ENCODE measurements at regions not wholly inside any gene's neighbourhood (a gene's known extent, or its start where the extent isn't known, plus 50 kb on each side); places are given as distances from the start of the nearest gene placed in this dataset.
"Not testable (repeated sequence)": the region's sequence is repeated elsewhere in the genome, so short reads cannot be mapped to it uniquely, and the experiment has no call there.

- Histone ChIP-seq H3K4me1 (ENCODE audit: control insufficient read depth, insufficient read depth, low read length) (no peaks in the 10 kb centered on the region), H3K9ac (ENCODE audit: low read depth, low read length) (no peak overlapping the region), H3K9me3 (ENCODE audit: control insufficient read depth, insufficient read depth, low read length) (no peaks in the 10 kb centered on the region), H3K27me3 (ENCODE audit: control insufficient read depth, insufficient read depth, low read length) (no peaks in the 10 kb centered on the region), H3K4me3 (ENCODE audit: low read depth, low read length) (no peak overlapping the region), H3K36me3 (ENCODE audit: control insufficient read depth, insufficient read depth, low read length) (no peaks in the 10 kb centered on the region)
Measured at GRCh38 chrX:25503826-25504225, 488.1 kb upstream of the ARX start.

DNA sequence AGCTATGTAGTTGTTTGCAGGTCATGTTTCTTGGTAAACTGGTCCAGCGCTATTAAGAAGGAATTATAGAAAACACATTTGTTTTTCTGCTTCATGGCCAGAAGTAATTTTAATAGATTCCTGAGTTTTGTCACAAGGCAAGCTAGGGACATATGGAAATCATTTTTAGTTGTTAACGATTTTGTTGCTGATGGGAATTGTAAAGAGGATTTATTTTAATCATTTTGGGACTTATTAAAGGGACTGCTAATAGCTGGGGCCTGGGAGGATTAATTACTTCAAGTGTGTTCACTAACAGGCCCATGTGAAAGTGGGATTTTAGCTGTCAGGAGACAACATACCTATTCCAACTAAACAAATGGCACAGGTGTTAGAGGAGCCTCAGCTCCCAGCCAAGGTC, 492.0 kb upstream of the ARX start:
- H3K27me3 ChIP-seq (ENCODE audit: control insufficient read depth, insufficient read depth, low read length) = no peaks in the 10 kb centered on the region
- H3K9ac ChIP-seq (ENCODE audit: low read depth, low read length) = no peak overlapping the region
- no peaks in the 10 kb centered on the region for H3K36me3 ChIP-seq (ENCODE audit: control insufficient read depth, insufficient read depth, low read length)
- no peak overlapping the region for H3K4me3 ChIP-seq (ENCODE audit: low read depth, low read length)
- no peaks in the 10 kb centered on the region for H3K4me1 ChIP-seq (ENCODE audit: control insufficient read depth, insufficient read depth, low read length)
- no peaks in the 10 kb centered on the region for H3K9me3 ChIP-seq (ENCODE audit: control insufficient read depth, insufficient read depth, low read length)

- no peaks in the 10 kb centered on the region for H3K36me3 ChIP-seq (ENCODE audit: control insufficient read depth, insufficient read depth, low read length)
- no peak overlapping the region for H3K9ac ChIP-seq (ENCODE audit: low read depth, low read length)
- no peaks in the 10 kb centered on the region for H3K4me1 ChIP-seq (ENCODE audit: control insufficient read depth, insufficient read depth, low read length)
- no peak overlapping the region for H3K4me3 ChIP-seq (ENCODE audit: low read depth, low read length)
- H3K27me3 ChIP-seq (ENCODE audit: control insufficient read depth, insufficient read depth, low read length) = no peaks in the 10 kb centered on the region
- no peaks in the 10 kb centered on the region for H3K9me3 ChIP-seq (ENCODE audit: control insufficient read depth, insufficient read depth, low read length)
Measured at GRCh38 chrX:25519258-25519657, 503.5 kb upstream of the ARX start.

- H3K4me3 ChIP-seq (ENCODE audit: low read depth, low read length); H3K4me1 ChIP-seq (ENCODE audit: control insufficient read depth, insufficient read depth, low read length); H3K36me3 ChIP-seq (ENCODE audit: control insufficient read depth, insufficient read depth, low read length); H3K9ac ChIP-seq (ENCODE audit: low read depth, low read length); H3K9me3 ChIP-seq (ENCODE audit: control insufficient read depth, insufficient read depth, low read length); H3K27me3 ChIP-seq (ENCODE audit: control insufficient read depth, insufficient read depth, low read length): not testable (repeated sequence)
Measured at GRCh38 chrX:25522443-25523010, 506.8 kb upstream of the ARX start.

GRCh38 chrX:25523574-25524540, 508.1 kb upstream of the ARX start:
- Histone ChIP-seq H3K36me3 (ENCODE audit: control insufficient read depth, insufficient read depth, low read length) (no peaks in the 10 kb centered on the region), H3K9ac (ENCODE audit: low read depth, low read length) (no peak overlapping the region), H3K4me1 (ENCODE audit: control insufficient read depth, insufficient read depth, low read length) (no peaks in the 10 kb centered on the region), H3K27me3 (ENCODE audit: control insufficient read depth, insufficient read depth, low read length) (no peaks in the 10 kb centered on the region), H3K9me3 (ENCODE audit: control insufficient read depth, insufficient read depth, low read length) (no peaks in the 10 kb centered on the region), H3K4me3 (ENCODE audit: low read depth, low read length) (no peak overlapping the region)

- H3K9me3 ChIP-seq (ENCODE audit: control insufficient read depth, insufficient read depth, low read length) = no peaks in the 10 kb centered on the region
- H3K36me3 ChIP-seq (ENCODE audit: control insufficient read depth, insufficient read depth, low read length) = no peaks in the 10 kb centered on the region
- no peaks in the 10 kb centered on the region for H3K4me1 ChIP-seq (ENCODE audit: control insufficient read depth, insufficient read depth, low read length)
- no peak overlapping the region for H3K4me3 ChIP-seq (ENCODE audit: low read depth, low read length)
- no peak overlapping the region for H3K9ac ChIP-seq (ENCODE audit: low read depth, low read length)
- no peaks in the 10 kb centered on the region for H3K27me3 ChIP-seq (ENCODE audit: control insufficient read depth, insufficient read depth, low read length)
Measured at GRCh38 chrX:25527156-25527555, 511.4 kb upstream of the ARX start.

GRCh38 chrX:25527596-25527995, 511.8 kb upstream of the ARX start:
- H3K27me3 ChIP-seq (ENCODE audit: control insufficient read depth, insufficient read depth, low read length) = no peaks in the 10 kb centered on the region
- no peak overlapping the region for H3K9ac ChIP-seq (ENCODE audit: low read depth, low read length)
- no peaks in the 10 kb centered on the region for H3K4me1 ChIP-seq (ENCODE audit: control insufficient read depth, insufficient read depth, low read length)
- no peaks in the 10 kb centered on the region for H3K36me3 ChIP-seq (ENCODE audit: control insufficient read depth, insufficient read depth, low read length)
- H3K9me3 ChIP-seq (ENCODE audit: control insufficient read depth, insufficient read depth, low read length) = no peaks in the 10 kb centered on the region
- H3K4me3 ChIP-seq (ENCODE audit: low read depth, low read length) = no peak overlapping the region

GRCh38 chrX:25531096-25531495, 515.3 kb upstream of the ARX start:
- Histone ChIP-seq H3K36me3 (ENCODE audit: control insufficient read depth, insufficient read depth, low read length) (no peaks in the 10 kb centered on the region), H3K9ac (ENCODE audit: low read depth, low read length) (no peak overlapping the region), H3K27me3 (ENCODE audit: control insufficient read depth, insufficient read depth, low read length) (no peaks in the 10 kb centered on the region), H3K4me1 (ENCODE audit: control insufficient read depth, insufficient read depth, low read length) (no peaks in the 10 kb centered on the region), H3K9me3 (ENCODE audit: control insufficient read depth, insufficient read depth, low read length) (no peaks in the 10 kb centered on the region), H3K4me3 (ENCODE audit: low read depth, low read length) (no peak overlapping the region)

DNA sequence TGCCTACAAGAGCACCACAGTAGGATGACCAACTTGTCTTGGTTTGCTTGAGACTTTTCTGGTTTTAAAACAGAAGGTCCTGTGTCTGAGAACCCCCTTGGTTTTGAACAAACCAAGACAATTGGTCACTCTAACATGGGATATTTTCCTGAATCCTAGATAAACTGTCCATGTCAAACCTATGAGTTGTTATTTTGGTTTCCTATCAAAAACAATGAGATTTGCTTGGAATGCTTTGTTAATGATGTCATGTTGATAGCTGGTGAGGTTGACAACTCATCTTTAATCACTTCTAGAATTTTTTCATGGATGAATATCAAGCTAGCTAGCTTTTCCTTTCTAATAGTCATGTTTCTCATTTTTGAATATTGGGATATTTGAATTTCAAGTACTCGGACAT, 518.3 kb upstream of the ARX start:
- no peaks in the 10 kb centered on the region for H3K4me1 ChIP-seq (ENCODE audit: control insufficient read depth, insufficient read depth, low read length)
- H3K9ac ChIP-seq (ENCODE audit: low read depth, low read length) = no peak overlapping the region
- H3K27me3 ChIP-seq (ENCODE audit: control insufficient read depth, insufficient read depth, low read length) = no peaks in the 10 kb centered on the region
- no peak overlapping the region for H3K4me3 ChIP-seq (ENCODE audit: low read depth, low read length)
- no peaks in the 10 kb centered on the region for H3K9me3 ChIP-seq (ENCODE audit: control insufficient read depth, insufficient read depth, low read length)
- no peaks in the 10 kb centered on the region for H3K36me3 ChIP-seq (ENCODE audit: control insufficient read depth, insufficient read depth, low read length)

DNA sequence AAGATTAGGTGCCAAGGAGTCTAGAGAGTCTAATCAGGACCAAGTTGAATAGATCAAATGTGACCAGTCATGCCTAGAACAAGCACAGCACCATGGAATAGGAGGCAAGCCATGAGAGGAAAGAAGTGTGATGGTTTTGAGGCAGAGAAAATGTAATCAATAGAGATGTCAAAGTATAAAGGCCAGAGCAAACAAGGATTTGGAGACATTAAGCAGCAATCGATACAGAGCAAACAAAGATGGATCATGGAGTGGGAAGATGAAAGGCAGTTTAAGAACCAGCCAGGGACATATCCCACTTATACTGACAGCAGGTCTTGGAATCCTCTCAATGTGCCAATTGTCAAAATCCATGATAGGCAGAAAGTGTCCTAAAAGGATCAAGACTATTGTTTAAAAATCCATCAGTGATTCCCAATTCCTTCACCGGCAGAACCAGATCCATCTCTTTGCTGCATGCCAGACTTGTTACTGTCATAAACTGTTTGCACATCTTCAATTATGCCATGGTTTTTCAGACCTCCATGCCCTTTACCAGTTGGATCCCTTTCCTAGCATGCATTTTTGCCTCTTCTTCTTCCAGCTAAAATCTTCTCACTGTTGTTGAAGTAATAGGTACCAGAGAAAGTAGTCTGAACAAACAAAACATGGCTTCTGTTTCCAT, 520.7 kb upstream of the ARX start:
- Histone ChIP-seq H3K36me3 (ENCODE audit: control insufficient read depth, insufficient read depth, low read length) (no peaks in the 10 kb centered on the region), H3K4me3 (ENCODE audit: low read depth, low read length) (no peak overlapping the region), H3K27me3 (ENCODE audit: control insufficient read depth, insufficient read depth, low read length) (no peaks in the 10 kb centered on the region), H3K9me3 (ENCODE audit: control insufficient read depth, insufficient read depth, low read length) (no peaks in the 10 kb centered on the region), H3K4me1 (ENCODE audit: control insufficient read depth, insufficient read depth, low read length) (no peaks in the 10 kb centered on the region), H3K9ac (ENCODE audit: low read depth, low read length) (no peak overlapping the region)

DNA sequence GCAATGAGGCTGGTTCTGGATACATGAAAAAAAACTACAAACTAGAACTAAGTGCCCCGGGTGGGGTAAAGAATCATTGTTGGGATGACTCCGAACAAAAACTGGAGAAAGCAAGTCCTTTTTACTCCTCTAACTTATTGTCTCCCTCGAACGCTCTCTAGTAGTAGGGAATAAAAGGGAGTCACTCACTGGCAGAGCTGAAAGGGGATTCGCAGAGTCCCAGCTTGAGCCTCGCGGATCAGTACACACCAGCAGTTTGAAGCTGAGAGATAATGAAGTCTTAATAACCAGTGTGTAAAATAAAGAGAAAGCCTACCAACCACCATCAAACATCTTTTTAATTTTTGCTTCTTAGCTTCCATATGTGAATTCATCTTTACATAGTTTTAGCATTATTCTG, 521.9 kb upstream of the ARX start:
- no peaks in the 10 kb centered on the region for H3K27me3 ChIP-seq (ENCODE audit: control insufficient read depth, insufficient read depth, low read length)
- H3K4me3 ChIP-seq (ENCODE audit: low read depth, low read length) = no peak overlapping the region
- no peak overlapping the region for H3K9ac ChIP-seq (ENCODE audit: low read depth, low read length)
- no peaks in the 10 kb centered on the region for H3K4me1 ChIP-seq (ENCODE audit: control insufficient read depth, insufficient read depth, low read length)
- no peaks in the 10 kb centered on the region for H3K36me3 ChIP-seq (ENCODE audit: control insufficient read depth, insufficient read depth, low read length)
- H3K9me3 ChIP-seq (ENCODE audit: control insufficient read depth, insufficient read depth, low read length) = no peaks in the 10 kb centered on the region

DNA sequence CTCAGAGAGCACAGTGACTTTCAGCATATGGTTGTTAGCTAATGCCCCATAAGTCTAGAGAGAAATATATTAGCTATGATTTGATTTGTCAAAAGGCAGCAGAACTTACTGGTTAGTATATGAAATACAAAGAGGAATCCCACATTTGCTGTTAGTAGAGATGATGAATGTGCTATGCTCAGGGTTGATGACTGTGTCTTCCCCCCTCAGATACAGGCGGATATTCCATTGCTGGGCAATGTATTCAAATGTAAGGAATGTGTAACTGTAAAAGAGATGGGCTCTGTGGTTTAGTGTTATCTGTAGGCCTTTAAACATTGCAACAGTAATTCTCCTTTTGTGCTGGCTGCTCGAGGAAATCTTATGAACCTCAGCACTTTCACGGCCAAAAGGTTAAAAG, 528.9 kb upstream of the ARX start:
- no peak overlapping the region for H3K4me3 ChIP-seq (ENCODE audit: low read depth, low read length)
- no peaks in the 10 kb centered on the region for H3K36me3 ChIP-seq (ENCODE audit: control insufficient read depth, insufficient read depth, low read length)
- H3K4me1 ChIP-seq (ENCODE audit: control insufficient read depth, insufficient read depth, low read length) = no peaks in the 10 kb centered on the region
- H3K9ac ChIP-seq (ENCODE audit: low read depth, low read length) = no peak overlapping the region
- H3K27me3 ChIP-seq (ENCODE audit: control insufficient read depth, insufficient read depth, low read length) = no peaks in the 10 kb centered on the region
- H3K9me3 ChIP-seq (ENCODE audit: control insufficient read depth, insufficient read depth, low read length) = no peaks in the 10 kb centered on the region
